Hepatocyte (in vitro differentiated cells): ENCODE measurements at regions not wholly inside any gene's neighbourhood (a gene's known extent, or its start where the extent isn't known, plus 50 kb on each side); places are given as distances from the start of the nearest gene placed in this dataset.

Experiments
- EZH2phosphoT487 ChIP-seq: fragments of 200-600 bp; sonication (generic); IDR thresholded peaks from one replicate; pipeline ENCODE4 v1.6.1; 2018; ENCODE audit warnings: antibody characterized with exemption, mild to moderate bottlenecking, low read depth, moderate library complexity; ENCODE audit not compliant: unreplicated experiment, severe bottlenecking
- TF ChIP-seq, protein P1 (sequence below): fragments of 200-600 bp; sonication (generic); IDR thresholded peaks from 2 replicates; pipeline ENCODE4 v1.5.1; 2016; ENCODE audit warnings: antibody characterized with exemption, mild to moderate bottlenecking; ENCODE audit not compliant: poor library complexity

GRCh38 chr20:61026173-61026572 is 225.9 kb upstream of the CDH4 start:
- TF ChIP-seq, protein P1, sequence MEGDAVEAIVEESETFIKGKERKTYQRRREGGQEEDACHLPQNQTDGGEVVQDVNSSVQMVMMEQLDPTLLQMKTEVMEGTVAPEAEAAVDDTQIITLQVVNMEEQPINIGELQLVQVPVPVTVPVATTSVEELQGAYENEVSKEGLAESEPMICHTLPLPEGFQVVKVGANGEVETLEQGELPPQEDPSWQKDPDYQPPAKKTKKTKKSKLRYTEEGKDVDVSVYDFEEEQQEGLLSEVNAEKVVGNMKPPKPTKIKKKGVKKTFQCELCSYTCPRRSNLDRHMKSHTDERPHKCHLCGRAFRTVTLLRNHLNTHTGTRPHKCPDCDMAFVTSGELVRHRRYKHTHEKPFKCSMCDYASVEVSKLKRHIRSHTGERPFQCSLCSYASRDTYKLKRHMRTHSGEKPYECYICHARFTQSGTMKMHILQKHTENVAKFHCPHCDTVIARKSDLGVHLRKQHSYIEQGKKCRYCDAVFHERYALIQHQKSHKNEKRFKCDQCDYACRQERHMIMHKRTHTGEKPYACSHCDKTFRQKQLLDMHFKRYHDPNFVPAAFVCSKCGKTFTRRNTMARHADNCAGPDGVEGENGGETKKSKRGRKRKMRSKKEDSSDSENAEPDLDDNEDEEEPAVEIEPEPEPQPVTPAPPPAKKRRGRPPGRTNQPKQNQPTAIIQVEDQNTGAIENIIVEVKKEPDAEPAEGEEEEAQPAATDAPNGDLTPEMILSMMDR: no peak
- no peak for TF ChIP-seq EZH2phosphoT487
